ENCODE measurements at regions not wholly inside any gene's neighbourhood (a gene's known extent, or its start where the extent isn't known, plus 50 kb on each side); places are given as distances from the start of the nearest gene placed in this dataset.
"Not testable (repeated sequence)": the region's sequence is repeated elsewhere in the genome, so short reads cannot be mapped to it uniquely, and the experiment has no call there.

DNA sequence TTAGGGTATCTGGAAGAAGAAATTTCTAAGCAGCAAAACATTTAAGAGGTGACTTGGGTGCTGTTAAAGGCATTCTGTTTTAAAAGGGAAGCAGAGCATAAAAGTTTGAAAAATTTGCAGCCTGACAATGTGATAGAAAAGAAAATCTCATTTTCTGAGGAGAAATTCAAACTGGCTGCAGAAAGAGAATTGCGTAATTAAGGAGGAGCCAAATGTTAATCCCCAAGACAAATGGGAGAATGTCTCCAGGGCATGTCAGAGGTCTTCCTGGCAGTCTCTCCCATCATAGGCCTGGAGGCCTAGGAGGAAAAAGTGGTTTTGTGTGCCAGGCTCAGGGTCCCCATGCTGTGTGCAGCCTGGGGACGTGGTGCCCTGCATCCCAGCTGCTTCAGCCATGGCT lies 230.6 kb downstream of the TAF11L14 start:
- not testable (repeated sequence) for TF ChIP-seq CTCF, POLR2AphosphoS5, EP300, POLR2A (IDR thresholded peaks at IDR 0.05)
